ENCODE measurements at regions not wholly inside any gene's neighbourhood (a gene's known extent, or its start where the extent isn't known, plus 50 kb on each side); places are given as distances from the start of the nearest gene placed in this dataset.

- TF ChIP-seq, protein P1, sequence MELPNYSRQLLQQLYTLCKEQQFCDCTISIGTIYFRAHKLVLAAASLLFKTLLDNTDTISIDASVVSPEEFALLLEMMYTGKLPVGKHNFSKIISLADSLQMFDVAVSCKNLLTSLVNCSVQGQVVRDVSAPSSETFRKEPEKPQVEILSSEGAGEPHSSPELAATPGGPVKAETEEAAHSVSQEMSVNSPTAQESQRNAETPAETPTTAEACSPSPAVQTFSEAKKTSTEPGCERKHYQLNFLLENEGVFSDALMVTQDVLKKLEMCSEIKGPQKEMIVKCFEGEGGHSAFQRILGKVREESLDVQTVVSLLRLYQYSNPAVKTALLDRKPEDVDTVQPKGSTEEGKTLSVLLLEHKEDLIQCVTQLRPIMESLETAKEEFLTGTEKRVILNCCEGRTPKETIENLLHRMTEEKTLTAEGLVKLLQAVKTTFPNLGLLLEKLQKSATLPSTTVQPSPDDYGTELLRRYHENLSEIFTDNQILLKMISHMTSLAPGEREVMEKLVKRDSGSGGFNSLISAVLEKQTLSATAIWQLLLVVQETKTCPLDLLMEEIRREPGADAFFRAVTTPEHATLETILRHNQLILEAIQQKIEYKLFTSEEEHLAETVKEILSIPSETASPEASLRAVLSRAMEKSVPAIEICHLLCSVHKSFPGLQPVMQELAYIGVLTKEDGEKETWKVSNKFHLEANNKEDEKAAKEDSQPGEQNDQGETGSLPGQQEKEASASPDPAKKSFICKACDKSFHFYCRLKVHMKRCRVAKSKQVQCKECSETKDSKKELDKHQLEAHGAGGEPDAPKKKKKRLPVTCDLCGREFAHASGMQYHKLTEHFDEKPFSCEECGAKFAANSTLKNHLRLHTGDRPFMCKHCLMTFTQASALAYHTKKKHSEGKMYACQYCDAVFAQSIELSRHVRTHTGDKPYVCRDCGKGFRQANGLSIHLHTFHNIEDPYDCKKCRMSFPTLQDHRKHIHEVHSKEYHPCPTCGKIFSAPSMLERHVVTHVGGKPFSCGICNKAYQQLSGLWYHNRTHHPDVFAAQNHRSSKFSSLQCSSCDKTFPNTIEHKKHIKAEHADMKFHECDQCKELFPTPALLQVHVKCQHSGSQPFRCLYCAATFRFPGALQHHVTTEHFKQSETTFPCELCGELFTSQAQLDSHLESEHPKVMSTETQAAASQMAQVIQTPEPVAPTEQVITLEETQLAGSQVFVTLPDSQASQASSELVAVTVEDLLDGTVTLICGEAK (IDR thresholded peaks at IDR 0.05), result no peak
- TF ChIP-seq, protein P1 (CRISPR knock-in tag; IDR thresholded peaks at IDR 0.05), result no peak
- TF ChIP-seq ZNF30 (CRISPR knock-in tag; IDR thresholded peaks at IDR 0.05) (no peak), HMG20B (CRISPR knock-in tag; conservative IDR thresholded peaks at IDR 0.05) (no peak)
These were observed 51.9 kb upstream of the VIPR2 start (continued) for GRCh38 chr7:159196584-159196983.

DNA sequence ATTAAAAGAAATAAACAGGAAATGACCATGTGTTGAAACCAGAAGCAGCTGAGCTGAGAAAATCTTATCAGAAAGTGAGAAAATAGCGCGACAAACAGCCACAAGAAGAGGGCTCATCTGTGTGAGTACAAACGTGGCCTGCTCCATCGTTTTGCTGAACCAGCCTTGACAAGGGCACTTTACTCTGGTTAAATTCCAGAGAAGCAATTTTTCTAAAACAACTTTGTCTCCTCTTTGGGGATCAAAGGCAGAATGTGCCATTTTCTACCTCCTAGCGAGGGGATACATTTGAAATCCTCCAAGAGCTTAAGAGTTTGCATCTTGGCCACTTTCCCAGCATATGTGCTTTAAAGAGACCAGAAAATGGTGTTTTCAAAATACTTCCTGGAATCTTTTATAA, 51.3 kb upstream of the VIPR2 start:
- H4K20me1 ChIP-seq (ENCODE audit: insufficient read depth, low read length), result no peaks in the 10 kb centered on the region
- intact Hi-C loops (cut with micrococcal nuclease; ENCODE audit: unreplicated experiment), result no loop called here
- no peaks in the 10 kb centered on the region for H3K4me1 ChIP-seq (ENCODE audit: insufficient read depth, low read length)
- no peaks in the 10 kb centered on the region for H3K36me3 ChIP-seq (replicated peaks in 1 of 2; ENCODE audit: control insufficient read depth in 1 of 2, insufficient read depth in 2 of 2, low read length in 2 of 2)
- H2AFZ ChIP-seq (ENCODE audit: low read length), result no peak overlapping the region
- H3K27me3 ChIP-seq (ENCODE audit: control insufficient read depth in 1 of 2, insufficient read depth in 2 of 2, low read length in 2 of 2), result peaks cover 6 to 69% of the 10 kb centered on the region in 2 experiments
- ATAC-seq (no peak), FAIRE-seq (no peak), DNase-seq (ENCODE audit: low spot score) (no peak)
- no peak overlapping the region for H3K9ac ChIP-seq (ENCODE audit: insufficient read depth, low read depth, low read length)
- WGBS (ENCODE audit: low lambda C conversion rate), result 3% methylated on average over 5 of the region's 5 CpGs
- in situ Hi-C loops (cut with HindIII; ENCODE audit: extremely low pct_ligation_motif_present, low pct_unique_long_range_greater_than_20kb), result no loop called here
- no TSS peak for BruUV-seq (replicated peaks)
- CTCF ChIA-PET (ENCODE audit: low intra/inter-chr PET ratio, low total read pairs), result no interaction called here
- no peak overlapping the region for H3K27ac ChIP-seq (ENCODE audit: extremely low read length, insufficient read depth, low read length)
- no peak overlapping the region for H3K4me2 ChIP-seq (ENCODE audit: low read depth, low read length)
- H3K4me3 ChIP-seq (replicated peaks in 1 of 3; ENCODE audit: insufficient read depth in 1 of 3, low read depth in 2 of 3, low read length in 3 of 3), result no peak overlapping the region
- H3K79me2 ChIP-seq (ENCODE audit: insufficient read depth, low read length), result no peaks in the 10 kb centered on the region
- H3K9me3 ChIP-seq (ENCODE audit: low read length), result no peaks in the 10 kb centered on the region
- POLR2A ChIA-PET, result no interaction called here
- TF ChIP-seq TRIM22 (IDR thresholded peaks at IDR 0.05), result no peak
- no peak for TF ChIP-seq BRCA1 (CRISPR knock-in tag; IDR thresholded peaks at IDR 0.05)
- no peak for TF ChIP-seq FOXA3 (CRISPR knock-in tag; IDR thresholded peaks at IDR 0.05)
- TF ChIP-seq ZNF446 (CRISPR knock-in tag; IDR thresholded peaks at IDR 0.05), result no peak
- no peak for TF ChIP-seq TEAD2 (CRISPR knock-in tag; IDR thresholded peaks at IDR 0.05)
- TF ChIP-seq ZNF800 (CRISPR knock-in tag; IDR thresholded peaks at IDR 0.05), result no peak
